ENCODE measurements at regions not wholly inside any gene's neighbourhood (a gene's known extent, or its start where the extent isn't known, plus 50 kb on each side); places are given as distances from the start of the nearest gene placed in this dataset.

- TF ChIP-seq, protein P1, sequence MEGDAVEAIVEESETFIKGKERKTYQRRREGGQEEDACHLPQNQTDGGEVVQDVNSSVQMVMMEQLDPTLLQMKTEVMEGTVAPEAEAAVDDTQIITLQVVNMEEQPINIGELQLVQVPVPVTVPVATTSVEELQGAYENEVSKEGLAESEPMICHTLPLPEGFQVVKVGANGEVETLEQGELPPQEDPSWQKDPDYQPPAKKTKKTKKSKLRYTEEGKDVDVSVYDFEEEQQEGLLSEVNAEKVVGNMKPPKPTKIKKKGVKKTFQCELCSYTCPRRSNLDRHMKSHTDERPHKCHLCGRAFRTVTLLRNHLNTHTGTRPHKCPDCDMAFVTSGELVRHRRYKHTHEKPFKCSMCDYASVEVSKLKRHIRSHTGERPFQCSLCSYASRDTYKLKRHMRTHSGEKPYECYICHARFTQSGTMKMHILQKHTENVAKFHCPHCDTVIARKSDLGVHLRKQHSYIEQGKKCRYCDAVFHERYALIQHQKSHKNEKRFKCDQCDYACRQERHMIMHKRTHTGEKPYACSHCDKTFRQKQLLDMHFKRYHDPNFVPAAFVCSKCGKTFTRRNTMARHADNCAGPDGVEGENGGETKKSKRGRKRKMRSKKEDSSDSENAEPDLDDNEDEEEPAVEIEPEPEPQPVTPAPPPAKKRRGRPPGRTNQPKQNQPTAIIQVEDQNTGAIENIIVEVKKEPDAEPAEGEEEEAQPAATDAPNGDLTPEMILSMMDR (IDR thresholded peaks at IDR 0.05), result no peak
- no peak for TF ChIP-seq POLR2A (IDR thresholded peaks at IDR 0.05)
- TF ChIP-seq POLR2AphosphoS5 (IDR thresholded peaks at IDR 0.05), result no peak
Measured at GRCh38 chr4:142974328-142974727, 128.2 kb upstream of the INPP4B start.

All from prostate gland (tissue), 2 donors.